Hepatocyte (in vitro differentiated cells): ENCODE measurements at regions not wholly inside any gene's neighbourhood (a gene's known extent, or its start where the extent isn't known, plus 50 kb on each side); places are given as distances from the start of the nearest gene placed in this dataset.

Source experiments
- DNase-seq: peaks from one replicate; pipeline ENCODE4 v3.0.0-alpha.2; 2016; ENCODE audit warnings: low spot score
- H2AFZ ChIP-seq: fragments of 200-600 bp; sonication (generic); 2 replicates; pipeline ENCODE4 v1.6.0; 2016; ENCODE audit warnings: antibody characterized with exemption, mild to moderate bottlenecking
- H3K27ac ChIP-seq: fragments of 200-600 bp; sonication (generic); 2 replicates; pipeline ENCODE4 v1.5.1; 2016; ENCODE audit warnings: mild to moderate bottlenecking
- H3K27me3 ChIP-seq: fragments of 200-600 bp; sonication (generic); 2 replicates; pipeline ENCODE4 v1.6.1; 2016
- H3K36me3 ChIP-seq: fragments of 200-600 bp; sonication (generic); replicated peaks from 2 replicates; pipeline ENCODE4 v1.5.1; 2016; ENCODE audit warnings: low read depth; ENCODE audit not compliant: insufficient read depth
- H3K4me1 ChIP-seq: fragments of 200-600 bp; sonication (generic); 2 replicates; pipeline ENCODE4 v1.5.1; 2016; ENCODE audit warnings: mild to moderate bottlenecking, moderate library complexity; ENCODE audit not compliant: insufficient read depth
- H3K4me2 ChIP-seq: fragments of 200-600 bp; sonication (generic); 2 replicates; pipeline ENCODE4 v1.6.0; 2016
- H3K4me3 ChIP-seq: fragments of 200-600 bp; sonication (generic); 2 replicates; pipeline ENCODE4 v1.5.1; 2016; ENCODE audit warnings: mild to moderate bottlenecking
- H3K79me2 ChIP-seq: fragments of 200-600 bp; sonication (generic); 2 replicates; pipeline ENCODE4 v1.6.0; 2017; ENCODE audit warnings: mild to moderate bottlenecking
- H3K9me2 ChIP-seq: fragments of 200-600 bp; sonication (generic); replicated peaks from 2 replicates; pipeline ENCODE4 v1.6.0; 2017; ENCODE audit warnings: mild to moderate bottlenecking; ENCODE audit not compliant: insufficient read depth
- H3K9me3 ChIP-seq: fragments of 200-600 bp; sonication (generic); 2 replicates; pipeline ENCODE4 v1.5.1; 2016; ENCODE audit warnings: low read depth, mild to moderate bottlenecking
- H4K20me1 ChIP-seq: fragments of 200-600 bp; sonication (generic); 2 replicates; pipeline ENCODE4 v1.6.0; 2016; ENCODE audit warnings: mild to moderate bottlenecking; ENCODE audit not compliant: insufficient read depth, poor library complexity, severe bottlenecking
- EZH2 ChIP-seq: fragments of 200-600 bp; sonication (generic); IDR thresholded peaks from 2 replicates; pipeline ENCODE4 v1.6.1; 2016; ENCODE audit warnings: antibody characterized with exemption, mild to moderate bottlenecking, borderline replicate concordance
- EZH2phosphoT487 ChIP-seq: fragments of 200-600 bp; sonication (generic); IDR thresholded peaks from one replicate; pipeline ENCODE4 v1.6.1; 2018; ENCODE audit warnings: antibody characterized with exemption, mild to moderate bottlenecking, low read depth, moderate library complexity; ENCODE audit not compliant: unreplicated experiment, severe bottlenecking
- WGBS: methylation state at CpG from one replicate; pipeline ENCODE4 v1.1.6; 2016; ENCODE audit warnings: low lambda C conversion rate; ENCODE audit errors: missing lambda C conversion rate; 5-methylcytosine and 5-hydroxymethylcytosine counted together
- TF ChIP-seq, protein P1 (sequence below): fragments of 200-600 bp; sonication (generic); IDR thresholded peaks from 2 replicates; pipeline ENCODE4 v1.5.1; 2016; ENCODE audit warnings: antibody characterized with exemption, mild to moderate bottlenecking; ENCODE audit not compliant: poor library complexity

DNA sequence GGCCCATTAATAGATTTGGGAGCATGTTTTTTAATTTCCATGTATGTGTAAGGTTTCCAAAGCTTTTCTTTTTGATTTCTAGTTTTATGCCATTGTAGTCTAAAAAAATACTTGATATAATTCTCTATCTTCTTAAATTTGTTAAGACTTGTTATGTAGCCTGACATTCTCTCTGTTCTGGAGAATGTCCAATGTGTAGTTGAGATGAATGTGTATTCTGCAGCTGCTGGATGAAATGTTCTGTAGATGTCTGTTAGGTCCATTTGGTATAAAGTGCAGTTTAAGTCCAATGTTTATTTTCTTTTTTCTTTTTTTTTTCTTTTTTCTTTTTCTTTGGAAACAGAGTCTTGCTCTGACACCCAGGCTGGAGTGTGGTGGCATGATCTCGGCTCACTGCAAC, 378.5 kb upstream of the MAD2L1 start:
- Histone ChIP-seq H3K9me2 (no peaks in the 10 kb centered on the region), H4K20me1 (no peaks in the 10 kb centered on the region), H3K79me2 (no peaks in the 10 kb centered on the region), H3K4me1 (peaks cover 5% of the 10 kb centered on the region), H3K4me3 (no peak overlapping the region), H3K9me3 (no peaks in the 10 kb centered on the region), H3K4me2 (no peak overlapping the region), H3K27me3 (no peaks in the 10 kb centered on the region), H3K36me3 (no peaks in the 10 kb centered on the region), H2AFZ (no peak overlapping the region), H3K27ac (no peak overlapping the region)
- DNase-seq, result no peak
- WGBS, result 83% methylated on average over 1 of the region's 1 CpG
- TF ChIP-seq, protein P1, sequence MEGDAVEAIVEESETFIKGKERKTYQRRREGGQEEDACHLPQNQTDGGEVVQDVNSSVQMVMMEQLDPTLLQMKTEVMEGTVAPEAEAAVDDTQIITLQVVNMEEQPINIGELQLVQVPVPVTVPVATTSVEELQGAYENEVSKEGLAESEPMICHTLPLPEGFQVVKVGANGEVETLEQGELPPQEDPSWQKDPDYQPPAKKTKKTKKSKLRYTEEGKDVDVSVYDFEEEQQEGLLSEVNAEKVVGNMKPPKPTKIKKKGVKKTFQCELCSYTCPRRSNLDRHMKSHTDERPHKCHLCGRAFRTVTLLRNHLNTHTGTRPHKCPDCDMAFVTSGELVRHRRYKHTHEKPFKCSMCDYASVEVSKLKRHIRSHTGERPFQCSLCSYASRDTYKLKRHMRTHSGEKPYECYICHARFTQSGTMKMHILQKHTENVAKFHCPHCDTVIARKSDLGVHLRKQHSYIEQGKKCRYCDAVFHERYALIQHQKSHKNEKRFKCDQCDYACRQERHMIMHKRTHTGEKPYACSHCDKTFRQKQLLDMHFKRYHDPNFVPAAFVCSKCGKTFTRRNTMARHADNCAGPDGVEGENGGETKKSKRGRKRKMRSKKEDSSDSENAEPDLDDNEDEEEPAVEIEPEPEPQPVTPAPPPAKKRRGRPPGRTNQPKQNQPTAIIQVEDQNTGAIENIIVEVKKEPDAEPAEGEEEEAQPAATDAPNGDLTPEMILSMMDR, result no peak
- no peak for TF ChIP-seq EZH2
- no peak for TF ChIP-seq EZH2phosphoT487

DNA sequence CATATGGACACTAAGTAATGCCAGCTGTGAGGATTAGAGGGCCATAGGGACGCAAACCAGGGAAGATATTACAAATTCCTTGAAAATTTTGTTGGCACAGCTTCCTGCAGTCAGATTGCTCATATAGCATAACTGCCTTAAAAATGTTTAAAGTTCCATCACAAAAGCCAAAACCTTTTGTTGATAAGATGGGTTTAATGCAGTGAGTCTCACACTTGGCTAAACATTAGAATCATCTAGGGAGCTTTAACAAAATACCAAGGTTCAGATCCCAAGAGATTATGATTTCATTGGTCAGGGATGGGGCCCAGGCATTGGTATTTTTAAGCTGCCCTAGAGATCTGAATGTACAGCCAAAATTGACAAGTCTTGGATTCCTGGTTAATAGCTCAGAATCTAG, 376.5 kb upstream of the MAD2L1 start:
- H3K27ac ChIP-seq, result no peak overlapping the region
- H3K36me3 ChIP-seq, result no peaks in the 10 kb centered on the region
- H3K4me2 ChIP-seq, result no peak overlapping the region
- 60% methylated on average over 1 of the region's 1 CpG for WGBS
- no peak overlapping the region for H2AFZ ChIP-seq
- DNase-seq, result no peak
- no peaks in the 10 kb centered on the region for H3K9me2 ChIP-seq
- H3K79me2 ChIP-seq, result no peaks in the 10 kb centered on the region
- H3K4me3 ChIP-seq, result no peak overlapping the region
- no peaks in the 10 kb centered on the region for H4K20me1 ChIP-seq
- peaks cover 5% of the 10 kb centered on the region for H3K4me1 ChIP-seq
- TF ChIP-seq, protein P1, result no peak
- TF ChIP-seq EZH2, result no peak
- no peak for TF ChIP-seq EZH2phosphoT487
- H3K9me3 ChIP-seq, result no peaks in the 10 kb centered on the region
- no peaks in the 10 kb centered on the region for H3K27me3 ChIP-seq

DNA sequence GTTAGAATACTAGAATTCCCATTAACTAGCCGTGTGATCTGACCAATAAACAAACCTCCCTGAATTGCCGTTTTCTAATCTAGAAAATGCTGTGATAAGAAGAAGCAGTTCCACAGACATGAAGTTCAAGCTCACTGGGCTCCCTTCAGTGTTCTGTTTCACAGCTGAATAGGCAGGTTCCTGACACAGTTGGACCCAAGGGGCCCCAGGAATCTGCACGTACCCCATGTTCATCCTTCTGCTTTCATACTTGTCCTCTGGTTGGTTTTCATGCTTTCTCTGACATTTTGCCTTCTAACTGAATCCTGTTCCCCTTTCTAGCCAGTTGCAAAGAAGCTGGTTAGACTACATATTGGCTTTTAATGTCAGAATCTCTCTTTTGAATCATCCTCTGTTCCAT, 374.1 kb upstream of the MAD2L1 start:
- Histone ChIP-seq H3K36me3 (no peaks in the 10 kb centered on the region), H3K27ac (no peak overlapping the region), H3K9me2 (no peaks in the 10 kb centered on the region), H3K79me2 (no peaks in the 10 kb centered on the region), H3K4me1 (peaks cover 5% of the 10 kb centered on the region), H4K20me1 (no peaks in the 10 kb centered on the region), H3K4me3 (no peak overlapping the region), H2AFZ (no peak overlapping the region), H3K9me3 (no peaks in the 10 kb centered on the region), H3K27me3 (no peaks in the 10 kb centered on the region), H3K4me2 (no peak overlapping the region)
- 37% methylated on average over 3 of the region's 3 CpGs for whole genome bisulfite sequencing
- TF ChIP-seq EZH2phosphoT487 (no peak), EZH2 (no peak)
- TF ChIP-seq, protein P1, result no peak
- DNase-seq, result no peak

DNA sequence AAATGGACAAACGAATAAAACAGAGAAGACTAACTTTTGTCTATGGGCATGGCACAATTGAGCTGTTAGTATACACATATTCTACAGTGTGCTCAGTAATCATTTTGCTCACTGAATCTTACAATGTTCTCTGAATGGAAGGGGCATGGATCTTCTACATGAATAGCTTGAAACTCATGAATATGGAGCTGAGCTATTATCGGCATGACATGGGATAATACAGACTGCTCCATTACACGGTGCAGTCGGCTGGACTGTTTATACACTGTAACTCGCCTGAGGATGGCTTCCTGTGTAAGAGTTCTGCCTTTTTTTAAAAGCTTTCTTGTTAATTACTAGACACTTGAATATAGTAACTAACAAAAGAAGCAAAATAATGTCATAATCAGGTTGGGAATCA, 368.5 kb upstream of the MAD2L1 start:
- Histone ChIP-seq H3K27ac (no peak overlapping the region), H3K4me1 (peaks cover 3% of the 10 kb centered on the region), H3K27me3 (no peaks in the 10 kb centered on the region), H3K9me3 (no peaks in the 10 kb centered on the region), H3K79me2 (no peaks in the 10 kb centered on the region), H4K20me1 (no peaks in the 10 kb centered on the region), H2AFZ (no peak overlapping the region), H3K36me3 (no peaks in the 10 kb centered on the region), H3K4me2 (no peak overlapping the region), H3K9me2 (no peaks in the 10 kb centered on the region), H3K4me3 (no peak overlapping the region)
- DNase-seq, result no peak
- TF ChIP-seq EZH2phosphoT487 (no peak), EZH2 (no peak)
- TF ChIP-seq, protein P1, result no peak
- 59% methylated on average over 5 of the region's 5 CpGs for WGBS
